SIG-M5 treated with dmso at 0.1 percent for 504 hours (cell line): ENCODE measurements at regions not wholly inside any gene's neighbourhood (a gene's known extent, or its start where the extent isn't known, plus 50 kb on each side); places are given as distances from the start of the nearest gene placed in this dataset.

Experiments
- DNase-seq: peaks from one replicate; lab custom pipeline; 2025; ENCODE audit not compliant: unreplicated experiment; lab: John Stamatoyannopoulos, UW

- DNase-seq, result no peak
Observed at GRCh38 chr2:215609089-215610032, 173.5 kb upstream of the FN1 start.

- DNase-seq, result no peak
Observed at GRCh38 chr2:215607766-215608165, 171.9 kb upstream of the FN1 start.

GRCh38 chr2:215606219-215606618 lies 170.4 kb upstream of the FN1 start:
- no peak for DNase-seq

- no peak for DNase-seq
Observed at GRCh38 chr2:215605214-215605613, 169.3 kb upstream of the FN1 start.

GRCh38 chr2:215604606-215605005 lies 168.7 kb upstream of the FN1 start:
- peak; percentile 22 for DNase-seq

GRCh38 chr2:215603440-215603839 lies 167.6 kb upstream of the FN1 start:
- DNase-seq, result no peak

- DNase-seq, result no peak
Observed at GRCh38 chr2:215602997-215603396, 167.1 kb upstream of the FN1 start.

- no peak for DNase-seq
Observed at GRCh38 chr2:215601990-215602721, 166.3 kb upstream of the FN1 start.

GRCh38 chr2:215601526-215601925 lies 165.7 kb upstream of the FN1 start:
- DNase-seq, result no peak

GRCh38 chr2:215598376-215598975 lies 162.6 kb upstream of the FN1 start:
- no peak for DNase-seq

GRCh38 chr2:215597577-215597976 lies 161.7 kb upstream of the FN1 start:
- DNase-seq, result no peak

GRCh38 chr2:215594766-215595165 lies 158.9 kb upstream of the FN1 start:
- DNase-seq, result no peak

GRCh38 chr2:215590010-215590745 lies 154.3 kb upstream of the FN1 start:
- no peak for DNase-seq

- DNase-seq, result no peak
Observed at GRCh38 chr2:215583881-215584280, 148.0 kb upstream of the FN1 start.

- peak; percentile 72 for DNase-seq
Observed at GRCh38 chr2:215579809-215580208, 143.9 kb upstream of the FN1 start.

GRCh38 chr2:215577356-215577755 lies 141.5 kb upstream of the FN1 start:
- DNase-seq, result no peak

GRCh38 chr2:215576572-215576971 lies 140.7 kb upstream of the FN1 start:
- no peak for DNase-seq

- no peak for DNase-seq
Observed at GRCh38 chr2:215573496-215573895, 137.6 kb upstream of the FN1 start.

- no peak for DNase-seq
Observed at GRCh38 chr2:215572341-215572848, 136.5 kb upstream of the FN1 start.

GRCh38 chr2:215571689-215572088 lies 135.8 kb upstream of the FN1 start:
- no peak for DNase-seq

GRCh38 chr2:215567504-215567903 lies 131.6 kb upstream of the FN1 start:
- no peak for DNase-seq
